HG02938 (cell line): ENCODE measurements at regions not wholly inside any gene's neighbourhood (a gene's known extent, or its start where the extent isn't known, plus 50 kb on each side); places are given as distances from the start of the nearest gene placed in this dataset.

Experiments used
- ATAC-seq: cut with Tn5 transposase; IDR thresholded peaks from one replicate; pipeline ENCODE4 v1.9.1; 2021; ENCODE audit warnings: mild to moderate bottlenecking, moderate library complexity; ENCODE audit not compliant: unreplicated experiment

DNA sequence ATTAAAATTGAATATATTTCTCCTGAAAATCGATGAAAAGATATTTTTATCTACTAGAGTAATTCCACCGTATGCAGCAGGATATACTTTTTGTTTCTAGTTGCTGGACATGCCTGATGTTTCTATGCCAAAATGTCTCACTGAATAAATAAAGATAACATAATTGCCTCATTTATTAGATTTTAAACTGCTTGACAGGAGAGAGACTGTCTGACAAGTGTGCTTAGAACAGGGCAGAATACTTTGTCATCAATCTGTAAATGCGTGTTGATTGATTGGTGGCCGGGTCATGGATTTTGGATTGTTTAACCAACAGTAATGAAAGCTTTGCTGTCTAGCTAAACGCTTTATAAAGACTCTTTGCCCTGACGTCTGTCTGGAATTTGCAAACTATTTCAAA lies 339.0 kb downstream of the CHRM3 start:
- no peak for ATAC-seq

DNA sequence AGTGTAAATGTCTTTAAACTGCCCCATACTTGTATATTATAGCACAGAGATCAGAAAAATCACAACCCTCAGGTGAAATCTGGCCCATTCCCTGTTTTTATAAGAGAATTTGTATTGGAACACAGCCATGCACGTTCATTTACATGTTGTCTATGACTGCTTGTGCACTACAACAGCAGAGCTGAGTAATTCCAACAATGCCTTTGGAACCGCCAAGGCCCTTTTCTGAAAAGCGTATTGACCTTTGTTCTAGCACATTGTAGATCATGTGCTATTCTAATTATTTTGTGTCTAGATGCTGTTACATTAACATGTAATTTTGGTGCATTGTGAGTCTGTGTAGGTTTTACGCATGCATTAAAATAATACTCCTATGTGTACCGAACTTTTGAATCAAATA lies 339.6 kb downstream of the CHRM3 start:
- no peak for ATAC-seq

DNA sequence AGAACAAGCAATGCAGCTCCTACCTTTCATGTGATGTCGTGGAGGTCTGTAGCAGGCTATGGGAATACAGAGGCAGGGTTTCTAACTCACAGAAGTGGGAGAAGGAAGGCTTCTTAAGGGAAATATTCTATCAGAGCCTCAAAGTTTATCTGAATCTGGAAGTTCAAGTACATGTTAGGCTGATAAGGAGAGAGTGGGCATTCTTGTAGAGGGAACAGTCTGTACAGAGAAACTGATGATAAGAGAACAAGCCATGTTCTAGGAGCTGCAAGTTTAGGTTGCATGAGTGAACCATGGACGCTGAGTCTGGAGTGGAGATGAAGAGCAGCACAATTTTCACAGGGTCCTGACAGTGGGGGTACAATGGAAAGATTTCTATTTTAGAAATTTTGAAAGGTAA lies 344.0 kb downstream of the CHRM3 start:
- ATAC-seq: no peak

DNA sequence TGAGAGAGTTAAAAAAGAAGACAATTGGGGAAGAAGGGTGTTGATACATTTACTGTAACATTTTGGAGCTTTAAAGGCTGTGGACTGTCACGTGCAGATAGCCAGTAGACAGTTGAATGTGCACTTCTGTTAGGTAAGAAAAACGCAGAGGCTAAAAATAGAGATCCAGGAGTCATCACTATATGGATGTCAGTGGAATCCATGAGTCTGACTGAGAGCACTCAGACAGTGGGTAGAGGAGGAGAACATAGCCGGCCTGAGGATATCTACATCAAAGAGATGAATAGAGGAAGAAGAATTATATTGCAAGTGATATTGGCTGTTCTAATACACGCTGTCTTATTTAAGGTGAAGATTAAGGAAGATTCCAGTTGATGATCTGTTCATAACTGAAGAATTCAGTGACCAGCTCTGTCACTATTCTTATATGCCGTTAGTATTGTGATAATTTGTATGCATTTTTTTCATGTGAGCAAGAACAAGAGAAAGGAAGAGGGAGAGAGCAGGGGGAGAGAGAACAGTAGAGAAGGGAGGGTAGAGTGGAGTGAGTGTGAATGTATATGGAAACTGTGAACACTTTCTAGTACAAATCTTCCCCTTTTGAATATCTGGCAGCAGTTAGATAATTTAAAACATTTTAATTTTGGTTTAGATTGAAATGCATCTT lies 344.8 kb downstream of the CHRM3 start:
- ATAC-seq: no peak

DNA sequence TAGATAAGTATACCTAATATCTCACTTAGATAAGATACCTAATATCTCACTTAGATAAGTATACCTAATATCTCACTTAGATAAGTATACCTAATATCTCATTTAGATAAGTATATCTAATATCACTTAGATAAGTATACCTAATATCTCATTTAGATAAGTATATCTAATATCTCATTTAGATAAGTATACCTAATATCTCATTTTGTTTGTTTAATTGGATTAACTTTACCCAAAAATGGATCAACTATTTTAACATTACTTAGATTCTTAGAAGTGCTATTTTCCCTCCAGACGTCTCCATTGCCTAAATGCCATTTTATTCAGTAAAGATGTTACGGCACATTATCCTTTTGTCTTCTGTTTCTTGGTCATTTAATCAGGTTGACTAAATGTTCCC lies 346.4 kb downstream of the CHRM3 start:
- no peak for ATAC-seq

DNA sequence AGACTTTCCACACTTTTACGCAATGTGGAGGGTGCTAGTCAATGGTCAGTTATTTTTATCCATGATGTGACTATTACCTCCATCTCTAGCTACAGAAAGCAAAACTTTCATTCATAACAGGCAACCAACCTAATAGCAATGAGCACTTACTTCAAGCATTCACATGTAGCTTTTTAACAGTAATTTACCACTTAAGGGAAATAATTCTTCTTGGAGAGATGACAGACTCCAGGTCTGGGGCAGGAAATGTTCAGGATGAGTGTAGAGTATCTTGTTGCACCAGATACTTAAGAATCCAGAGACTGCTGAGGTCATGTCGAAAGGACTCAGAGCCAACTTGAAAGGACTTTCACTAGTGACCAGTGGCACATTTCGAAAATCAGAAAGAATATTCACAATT lies 347.6 kb downstream of the CHRM3 start:
- ATAC-seq: no peak

DNA sequence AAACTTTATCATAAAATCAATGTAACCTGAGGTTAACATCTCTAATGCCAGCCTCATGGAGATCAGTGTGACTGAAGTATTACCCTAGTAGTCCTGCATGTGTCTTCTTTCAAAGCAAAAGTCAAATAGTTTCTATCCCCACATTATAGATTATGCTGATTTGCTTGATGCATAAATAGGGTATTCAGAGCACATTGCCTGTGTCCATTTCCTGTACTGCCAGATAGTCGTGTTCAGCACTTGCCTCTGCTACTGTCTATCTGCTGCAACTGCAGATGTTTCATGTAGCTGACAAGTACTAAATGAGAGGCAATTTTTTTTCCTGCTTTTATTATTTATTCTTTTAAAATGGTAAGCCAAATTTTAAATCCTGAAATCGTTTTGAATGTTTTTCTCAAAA lies 348.7 kb downstream of the CHRM3 start:
- no peak for ATAC-seq

DNA sequence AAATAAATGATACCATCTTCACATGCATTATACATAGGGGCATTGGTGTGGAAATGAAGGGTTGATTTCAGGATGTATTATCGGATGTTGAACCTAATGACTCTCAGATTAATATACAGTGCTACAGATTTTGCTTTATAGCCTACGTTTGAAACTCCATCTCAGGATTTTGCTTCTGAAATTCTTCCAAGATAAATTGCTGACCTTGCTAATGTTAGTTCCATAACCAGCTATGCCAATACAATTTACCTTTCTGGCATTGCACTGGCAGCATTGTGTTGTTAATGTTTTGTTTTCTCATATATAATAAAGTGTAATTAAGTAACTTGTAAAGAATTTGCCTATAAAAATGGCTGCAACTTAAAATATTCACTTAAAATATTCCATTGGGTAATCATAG lies 350.1 kb downstream of the CHRM3 start:
- ATAC-seq: no peak

DNA sequence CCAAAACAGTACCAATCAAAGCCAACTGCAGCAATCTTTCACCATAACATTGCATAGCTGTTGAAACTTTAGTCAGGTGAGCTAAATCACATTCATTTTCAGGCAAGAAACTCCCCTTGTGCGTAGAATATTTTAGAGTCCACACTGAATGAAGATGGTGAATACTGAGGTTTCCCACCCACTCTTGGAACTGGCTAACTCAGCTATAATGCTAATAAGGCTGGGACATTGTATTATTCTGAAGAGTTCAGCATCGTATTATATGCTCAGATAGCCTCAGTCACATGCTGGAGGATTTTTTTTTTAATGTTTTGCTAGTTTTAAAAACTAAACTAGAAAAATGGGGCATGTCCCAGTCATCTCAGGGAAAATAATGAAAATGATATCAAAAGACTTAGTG lies 352.3 kb upstream of the FMN2 start:
- ATAC-seq: no peak

DNA sequence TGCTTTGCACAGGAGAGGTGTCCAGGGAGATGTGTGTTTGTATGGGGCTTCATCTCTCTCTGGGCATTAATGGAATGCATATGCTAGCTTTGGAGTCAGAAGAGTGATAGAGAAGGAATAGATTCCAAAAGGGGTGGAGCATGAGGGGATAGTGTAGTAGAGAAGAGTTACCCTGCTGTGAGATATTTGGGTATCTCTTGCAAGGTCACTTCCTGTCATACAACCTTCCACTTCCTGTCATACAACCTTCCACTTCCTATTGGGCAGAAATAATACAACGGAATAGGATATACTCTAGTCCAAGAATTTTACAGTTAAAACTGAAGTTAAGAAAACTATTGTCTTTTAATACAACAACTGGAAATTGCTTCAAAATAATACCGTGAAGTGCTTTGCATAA lies 351.8 kb upstream of the FMN2 start:
- ATAC-seq: no peak

DNA sequence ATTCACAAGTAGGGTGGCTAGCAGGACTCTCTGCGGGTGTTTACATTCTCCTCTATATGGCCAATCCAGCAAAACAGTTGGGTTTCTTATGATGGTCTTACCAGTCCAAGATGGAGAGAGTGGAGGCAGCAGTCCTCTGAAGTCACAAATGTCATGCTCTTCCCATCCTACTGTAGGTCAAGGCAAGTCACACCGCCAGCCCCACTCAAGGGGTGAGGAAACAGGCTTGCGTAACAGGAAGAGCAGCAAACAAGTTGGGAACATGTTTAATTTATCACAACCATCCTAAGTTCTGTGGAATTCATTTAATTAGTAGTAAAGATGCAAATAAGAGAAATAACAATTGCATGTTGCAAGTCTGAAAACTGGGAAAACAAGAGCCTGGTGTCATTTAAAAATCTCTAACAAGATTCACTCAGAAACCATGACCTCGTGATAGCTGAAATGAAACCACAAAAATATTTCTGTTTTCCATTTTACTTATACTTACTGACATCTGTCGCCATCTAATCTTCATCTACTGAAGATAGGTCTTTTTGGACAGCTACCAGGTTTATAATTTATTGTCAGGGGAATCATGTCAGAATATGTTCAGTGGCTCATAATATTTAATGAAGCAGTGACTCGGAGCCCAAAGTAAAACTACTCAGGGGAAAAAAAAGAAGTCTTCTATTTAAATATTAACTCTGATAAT lies 349.1 kb upstream of the FMN2 start:
- no peak for ATAC-seq

DNA sequence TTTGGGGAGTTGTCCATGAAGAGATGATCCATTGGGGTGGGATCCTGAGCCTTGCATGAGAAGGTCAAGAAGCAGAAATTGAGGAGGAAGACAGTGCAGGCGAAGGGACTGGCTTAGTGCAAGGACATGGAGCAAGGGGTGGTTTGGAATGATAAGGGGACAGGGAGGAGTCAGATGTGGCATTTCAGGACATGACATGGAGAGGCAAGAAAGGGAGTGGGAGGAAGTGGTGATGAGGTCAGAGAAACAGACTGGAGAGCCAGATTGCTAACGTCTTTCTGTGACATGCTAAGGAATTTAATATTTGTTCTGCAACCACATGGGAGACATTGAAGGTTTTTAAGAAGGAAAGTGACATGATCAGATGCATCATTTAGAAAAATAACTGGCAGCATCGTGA lies 346.8 kb upstream of the FMN2 start:
- no peak for ATAC-seq

DNA sequence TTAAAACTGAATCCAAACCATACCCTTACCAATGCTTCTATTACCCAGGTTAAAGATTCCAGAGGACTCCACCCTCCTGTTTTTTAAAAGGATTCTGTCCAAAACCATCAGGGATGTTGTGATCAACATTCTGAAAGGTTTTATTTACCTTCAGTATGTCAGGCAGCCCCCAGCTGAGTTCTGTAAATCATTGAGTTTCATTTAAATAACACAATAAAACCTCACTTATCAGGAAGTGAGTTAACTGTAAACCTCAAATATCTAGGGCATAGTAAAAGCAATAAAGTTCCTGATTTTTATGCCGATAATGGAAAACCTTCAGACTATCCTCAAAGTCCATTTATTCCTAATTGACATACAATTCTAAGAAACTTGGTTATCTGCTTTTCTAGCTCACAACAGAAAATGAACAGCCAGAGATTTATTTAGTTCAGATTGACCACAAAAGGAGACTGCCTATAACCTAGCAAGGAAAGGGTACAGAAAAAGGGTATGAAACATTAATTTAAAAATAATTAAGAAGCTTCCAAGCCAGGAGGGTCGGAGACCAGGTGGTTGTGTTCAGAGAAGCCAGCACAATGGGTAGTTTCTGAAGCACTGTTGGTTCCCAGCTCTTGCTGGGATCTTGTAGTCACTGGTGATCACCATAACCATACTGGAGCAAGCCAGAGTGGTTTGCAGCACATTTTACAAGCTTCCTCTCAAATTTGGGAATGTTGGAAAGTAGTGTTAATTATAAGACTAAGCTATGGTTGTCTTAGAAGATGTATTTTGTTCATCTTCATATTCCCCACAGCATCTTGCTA lies 336.4 kb upstream of the FMN2 start:
- no peak for ATAC-seq

DNA sequence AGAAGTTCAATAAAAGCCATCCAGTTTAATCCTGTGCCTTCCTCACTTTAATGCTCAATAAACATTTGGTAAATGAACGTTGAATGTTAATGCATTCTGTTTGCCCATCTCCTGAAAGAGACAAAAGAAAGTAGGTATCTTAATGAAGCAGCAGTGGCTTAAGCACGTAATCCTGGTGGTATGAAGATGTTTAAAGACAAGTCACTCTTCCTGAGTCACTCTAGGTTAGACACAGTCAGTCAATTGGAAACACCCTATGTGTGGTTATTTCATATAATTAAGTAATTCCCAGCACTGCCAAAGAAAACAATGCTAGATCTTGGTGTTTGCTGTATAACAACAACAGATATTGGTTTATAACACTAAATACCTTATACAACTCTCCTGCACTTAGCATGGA lies 334.0 kb upstream of the FMN2 start:
- ATAC-seq: no peak

DNA sequence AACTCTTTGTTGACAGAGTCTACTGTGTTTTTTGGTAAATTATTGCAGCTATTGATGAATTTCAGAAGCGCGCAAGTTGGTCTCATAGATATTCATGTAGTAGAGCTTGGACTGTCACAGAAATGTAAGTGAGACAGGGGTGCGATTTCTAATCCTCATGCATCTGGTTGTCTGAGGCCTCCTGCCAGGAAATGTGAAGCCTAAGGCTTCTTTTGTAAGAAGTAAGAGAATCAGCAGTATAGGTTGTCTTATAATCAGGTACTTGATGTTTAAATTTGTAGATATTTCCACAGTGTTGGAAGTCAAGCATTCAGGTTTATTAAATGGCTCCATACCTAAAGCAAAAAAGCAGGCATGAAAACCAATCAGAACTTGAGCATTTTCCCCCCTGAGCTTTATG lies 332.9 kb upstream of the FMN2 start:
- no peak for ATAC-seq

DNA sequence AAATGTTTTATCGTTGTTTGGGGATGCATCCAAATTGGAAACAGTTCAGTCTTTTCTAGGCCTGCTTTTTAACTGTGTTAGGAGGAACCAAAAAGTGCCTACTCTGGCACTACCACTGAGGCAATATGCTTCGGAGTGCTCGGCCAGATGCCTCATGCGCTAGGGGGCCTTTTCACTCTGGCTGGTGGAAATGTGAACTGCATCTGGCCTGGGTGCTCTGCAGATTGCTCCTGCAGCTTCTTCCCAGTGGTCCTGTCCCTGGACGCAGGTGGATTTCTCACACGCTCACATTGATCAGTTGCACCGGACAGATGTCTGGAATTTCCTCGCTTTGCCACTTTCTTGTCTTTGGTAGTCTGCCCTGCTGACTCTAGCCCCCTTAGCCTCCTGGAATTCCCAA lies 330.2 kb upstream of the FMN2 start:
- no peak for ATAC-seq

DNA sequence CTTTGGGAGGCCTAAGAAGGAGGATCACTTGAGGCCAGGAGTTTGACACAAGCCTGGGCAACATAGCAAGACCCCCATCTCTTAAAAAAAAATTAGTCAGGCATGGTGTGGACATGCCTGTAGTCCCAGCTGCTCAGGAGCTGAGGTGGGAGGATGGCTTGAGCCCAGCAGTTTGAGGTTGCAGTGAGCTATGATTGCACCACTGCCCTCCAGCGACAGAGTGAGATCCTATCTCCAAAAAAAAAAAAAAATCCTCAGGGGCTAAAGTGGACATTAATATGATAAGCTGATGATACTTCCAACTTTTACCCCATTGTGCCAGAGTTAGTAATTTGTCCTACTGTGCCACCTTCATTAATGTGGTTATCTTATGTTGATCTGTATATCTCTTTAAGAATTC lies 327.8 kb upstream of the FMN2 start:
- ATAC-seq: no peak

DNA sequence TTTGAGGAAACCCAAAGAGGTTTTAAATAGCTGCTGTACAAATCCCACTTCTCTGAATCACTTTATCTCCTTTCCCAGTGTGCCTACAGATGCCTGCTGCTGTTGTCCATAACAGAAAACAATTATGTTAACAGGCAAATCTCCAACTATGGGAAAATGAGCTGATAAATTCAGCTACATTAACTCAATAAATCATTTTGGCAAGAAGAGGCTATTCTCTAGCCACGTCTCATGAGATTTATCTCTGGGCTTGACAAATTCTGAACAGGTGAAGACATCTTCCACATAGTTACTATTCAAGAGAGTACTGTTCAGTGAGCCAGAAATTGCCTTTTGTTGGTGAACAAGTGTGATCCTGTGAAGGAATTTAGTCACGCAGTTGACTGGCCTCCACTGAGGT lies 327.1 kb upstream of the FMN2 start:
- no peak for ATAC-seq

DNA sequence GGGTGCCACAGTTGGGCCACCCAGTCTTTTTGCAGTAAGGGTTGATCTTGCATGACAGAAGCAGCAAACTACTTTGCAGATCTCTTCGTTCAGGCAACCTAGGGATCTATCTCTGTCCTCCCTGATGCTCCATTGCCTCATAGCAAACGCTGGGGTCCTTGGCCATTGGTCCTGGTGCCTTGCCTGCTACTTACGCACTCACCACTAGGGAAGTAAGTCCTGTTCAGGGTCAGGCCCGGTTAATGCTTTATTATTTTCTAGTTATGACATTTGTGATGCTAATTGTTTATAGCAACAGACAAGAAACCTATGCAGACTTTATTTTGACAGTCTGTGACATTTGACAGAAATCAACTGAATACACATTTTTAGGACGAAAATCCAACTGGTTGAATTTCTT lies 326.5 kb upstream of the FMN2 start:
- ATAC-seq: no peak

DNA sequence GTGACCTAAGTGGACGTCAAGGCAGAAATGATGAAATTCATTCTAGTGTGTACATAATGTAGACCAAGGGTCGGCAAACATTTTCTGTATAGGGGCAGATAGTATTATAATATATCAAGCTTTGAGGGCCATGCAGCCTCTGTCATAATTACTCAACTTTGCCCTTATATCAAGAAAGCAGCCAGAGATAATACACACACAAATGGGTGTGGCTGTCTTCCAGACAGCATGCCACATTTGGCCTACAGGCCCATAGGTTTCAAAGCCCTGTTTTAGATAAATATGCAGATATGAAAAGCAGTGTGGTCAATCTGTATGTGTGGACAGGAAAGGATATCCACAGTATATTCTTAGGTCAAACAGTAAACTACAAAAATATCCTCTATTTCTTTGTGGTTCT lies 320.1 kb upstream of the FMN2 start:
- no peak for ATAC-seq

DNA sequence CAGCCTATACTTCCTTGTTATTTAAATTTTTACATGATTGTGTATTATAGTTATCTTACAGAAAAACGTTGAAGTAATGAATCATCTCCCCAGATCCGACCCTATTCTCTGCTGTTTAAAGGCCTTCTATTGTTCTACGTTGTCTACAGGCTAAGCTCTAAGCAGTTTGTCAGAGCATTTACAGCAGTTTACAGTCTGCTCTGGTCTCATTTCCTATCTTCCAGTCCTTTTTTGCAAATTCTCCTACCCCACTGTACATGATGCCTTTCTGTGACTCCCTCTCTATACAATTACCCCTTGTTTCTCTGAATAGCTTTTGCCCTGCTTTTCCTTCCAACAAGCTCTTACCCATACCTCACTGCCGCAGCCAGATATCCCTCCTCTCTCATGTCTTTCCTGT lies 319.2 kb upstream of the FMN2 start:
- ATAC-seq: no peak

DNA sequence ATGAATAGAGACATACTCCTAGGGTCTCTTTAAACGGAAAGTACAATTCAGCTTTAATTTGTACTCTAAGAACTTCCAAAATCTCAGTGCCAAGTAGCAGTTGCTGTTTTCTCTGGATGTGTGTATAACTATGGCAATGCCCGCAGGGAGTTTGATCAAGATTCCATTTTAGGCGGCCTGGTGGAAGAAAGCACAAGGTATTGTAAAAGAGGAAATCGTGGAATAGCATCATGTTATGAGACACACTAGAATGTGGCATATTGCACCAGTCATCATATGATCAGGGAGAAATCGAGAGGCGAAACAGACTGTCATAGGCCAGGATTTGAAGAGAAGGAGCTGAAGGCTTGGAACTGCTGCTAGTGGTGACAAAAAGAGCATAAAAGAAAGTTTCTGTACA lies 316.2 kb upstream of the FMN2 start:
- ATAC-seq: no peak
